ENCODE measurements at regions not wholly inside any gene's neighbourhood (a gene's known extent, or its start where the extent isn't known, plus 50 kb on each side); places are given as distances from the start of the nearest gene placed in this dataset.

GRCh38 chr13:84823528-84823927, 941.3 kb upstream of the SLITRK1 start:
- Histone ChIP-seq H3K27ac (no peak overlapping the region), H3K4me3 (no peak overlapping the region), H3K27me3 (no peaks in the 10 kb centered on the region), H3K4me1 (no peaks in the 10 kb centered on the region), H3K9me3 (no peaks in the 10 kb centered on the region), H3K36me3 (no peaks in the 10 kb centered on the region)
- intact Hi-C loops (cut with DNase I; ENCODE audit: low total_unique reads), result no loop called here
- no peak for TF ChIP-seq EP300 (IDR thresholded peaks at IDR 0.05; ENCODE audit: low read depth)
- no peak for TF ChIP-seq POLR2AphosphoS5 (IDR thresholded peaks at IDR 0.05)
- TF ChIP-seq POLR2A (IDR thresholded peaks at IDR 0.05), result no peak
- in situ Hi-C loops (cut with MboI; ENCODE audit: low pct_ligation_motif_present in 1 of 4, low pct_unique_long_range_greater_than_20kb in 1 of 4, low sequenced_read_pairs in 3 of 4), result no loop called here
- WGBS, 2 donors (ENCODE audit: low coverage in 1 of 2), result 47 to 86% methylated on average over 1 of the region's 1 CpG
- no peak for DNase-seq

DNA sequence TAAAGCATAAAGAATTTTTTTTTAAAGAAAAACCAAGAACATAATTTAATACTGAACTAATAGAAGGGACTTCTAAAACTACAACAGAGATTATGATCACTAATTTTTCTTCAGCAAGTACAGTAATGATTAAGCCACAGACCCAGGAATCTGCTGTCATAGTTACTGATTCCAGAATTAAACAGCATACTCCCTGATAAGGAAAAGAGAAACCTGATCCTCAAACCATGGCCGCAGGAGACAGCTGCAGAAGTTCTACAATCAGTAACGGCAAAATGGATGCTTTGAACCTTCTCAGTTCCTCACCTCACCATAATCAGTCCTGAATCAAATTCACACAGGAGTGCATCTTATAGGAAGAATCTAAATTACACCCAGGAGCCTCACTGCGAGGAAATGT, 939.0 kb upstream of the SLITRK1 start:
- WGBS, 2 donors (ENCODE audit: low coverage in 1 of 2), result 45 to 58% methylated on average over 2 to 3 of the region's 3 CpGs
- H3K27ac ChIP-seq, result no peak overlapping the region
- H3K4me3 ChIP-seq, result no peak overlapping the region
- TF ChIP-seq POLR2AphosphoS5 (IDR thresholded peaks at IDR 0.05) (no peak), POLR2A (IDR thresholded peaks at IDR 0.05) (no peak), EP300 (IDR thresholded peaks at IDR 0.05; ENCODE audit: low read depth) (no peak)
- TF ChIP-seq, protein P1, sequence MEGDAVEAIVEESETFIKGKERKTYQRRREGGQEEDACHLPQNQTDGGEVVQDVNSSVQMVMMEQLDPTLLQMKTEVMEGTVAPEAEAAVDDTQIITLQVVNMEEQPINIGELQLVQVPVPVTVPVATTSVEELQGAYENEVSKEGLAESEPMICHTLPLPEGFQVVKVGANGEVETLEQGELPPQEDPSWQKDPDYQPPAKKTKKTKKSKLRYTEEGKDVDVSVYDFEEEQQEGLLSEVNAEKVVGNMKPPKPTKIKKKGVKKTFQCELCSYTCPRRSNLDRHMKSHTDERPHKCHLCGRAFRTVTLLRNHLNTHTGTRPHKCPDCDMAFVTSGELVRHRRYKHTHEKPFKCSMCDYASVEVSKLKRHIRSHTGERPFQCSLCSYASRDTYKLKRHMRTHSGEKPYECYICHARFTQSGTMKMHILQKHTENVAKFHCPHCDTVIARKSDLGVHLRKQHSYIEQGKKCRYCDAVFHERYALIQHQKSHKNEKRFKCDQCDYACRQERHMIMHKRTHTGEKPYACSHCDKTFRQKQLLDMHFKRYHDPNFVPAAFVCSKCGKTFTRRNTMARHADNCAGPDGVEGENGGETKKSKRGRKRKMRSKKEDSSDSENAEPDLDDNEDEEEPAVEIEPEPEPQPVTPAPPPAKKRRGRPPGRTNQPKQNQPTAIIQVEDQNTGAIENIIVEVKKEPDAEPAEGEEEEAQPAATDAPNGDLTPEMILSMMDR (IDR thresholded peaks at IDR 0.05), result no peak
- DNase-seq, result no peak
- no peaks in the 10 kb centered on the region for H3K36me3 ChIP-seq
- H3K4me1 ChIP-seq, result no peaks in the 10 kb centered on the region
- intact Hi-C loops (cut with DNase I; ENCODE audit: low total_unique reads), result no loop called here
- in situ Hi-C loops (cut with MboI; ENCODE audit: low pct_ligation_motif_present in 1 of 4, low pct_unique_long_range_greater_than_20kb in 1 of 4, low sequenced_read_pairs in 3 of 4), result no loop called here
- no peaks in the 10 kb centered on the region for H3K27me3 ChIP-seq
- no peaks in the 10 kb centered on the region for H3K9me3 ChIP-seq

DNA sequence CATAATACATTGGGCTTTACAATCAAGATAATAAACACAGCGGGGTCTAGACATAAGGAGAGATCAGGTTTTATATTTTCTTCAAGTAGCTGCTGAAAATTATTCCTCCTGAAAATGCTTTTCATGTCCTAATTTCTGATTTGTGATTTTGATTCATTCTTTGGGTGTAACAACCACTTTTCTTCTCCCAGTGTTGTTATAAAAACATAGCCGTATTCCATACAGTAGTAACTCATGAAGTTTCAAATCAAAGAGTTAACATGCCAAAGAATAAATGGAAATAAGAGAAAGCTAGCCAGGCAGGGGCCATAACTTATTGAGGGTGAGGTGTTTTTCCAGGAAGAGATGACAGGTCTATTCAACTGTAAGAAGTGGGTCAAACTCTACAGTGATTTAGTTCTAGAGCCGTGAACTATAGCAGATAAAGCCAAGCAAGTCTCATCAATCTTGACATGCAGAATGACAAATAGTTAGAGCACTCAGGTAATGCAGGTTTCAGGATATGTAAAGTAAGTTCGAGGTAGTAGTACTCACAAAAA, 934.4 kb upstream of the SLITRK1 start:
- Histone ChIP-seq H3K36me3 (no peaks in the 10 kb centered on the region), H3K27me3 (no peaks in the 10 kb centered on the region), H3K27ac (no peak overlapping the region), H3K4me1 (no peaks in the 10 kb centered on the region), H3K4me3 (no peak overlapping the region), H3K9me3 (no peaks in the 10 kb centered on the region)
- TF ChIP-seq POLR2AphosphoS5 (IDR thresholded peaks at IDR 0.05) (no peak), EP300 (IDR thresholded peaks at IDR 0.05; ENCODE audit: low read depth) (no peak), POLR2A (IDR thresholded peaks at IDR 0.05) (no peak)
- TF ChIP-seq, protein P1 (IDR thresholded peaks at IDR 0.05), result no peak
- in situ Hi-C loops (cut with MboI; ENCODE audit: low pct_ligation_motif_present in 1 of 4, low pct_unique_long_range_greater_than_20kb in 1 of 4, low sequenced_read_pairs in 3 of 4) (no loop called here), intact Hi-C loops (cut with DNase I; ENCODE audit: low total_unique reads) (no loop called here)
- no peak for DNase-seq
- WGBS, 2 donors (ENCODE audit: low coverage in 1 of 2), result 50 to 57% methylated on average over 4 of the region's 4 CpGs

GRCh38 chr13:84812789-84813188, 930.5 kb upstream of the SLITRK1 start:
- no peak for DNase-seq
- WGBS, 2 donors (ENCODE audit: low coverage in 1 of 2), result 73 to 80% methylated on average over 3 of the region's 3 CpGs
- in situ Hi-C loops (cut with MboI; ENCODE audit: low pct_ligation_motif_present in 1 of 4, low pct_unique_long_range_greater_than_20kb in 1 of 4, low sequenced_read_pairs in 3 of 4), result no loop called here
- H3K9me3 ChIP-seq, result no peaks in the 10 kb centered on the region
- no peaks in the 10 kb centered on the region for H3K27me3 ChIP-seq
- no peak overlapping the region for H3K27ac ChIP-seq
- H3K4me3 ChIP-seq, result no peak overlapping the region
- no peaks in the 10 kb centered on the region for H3K4me1 ChIP-seq
- no peaks in the 10 kb centered on the region for H3K36me3 ChIP-seq
- intact Hi-C loops (cut with DNase I; ENCODE audit: low total_unique reads), result no loop called here
- TF ChIP-seq POLR2A (IDR thresholded peaks at IDR 0.05) (no peak), EP300 (IDR thresholded peaks at IDR 0.05; ENCODE audit: low read depth) (no peak)

DNA sequence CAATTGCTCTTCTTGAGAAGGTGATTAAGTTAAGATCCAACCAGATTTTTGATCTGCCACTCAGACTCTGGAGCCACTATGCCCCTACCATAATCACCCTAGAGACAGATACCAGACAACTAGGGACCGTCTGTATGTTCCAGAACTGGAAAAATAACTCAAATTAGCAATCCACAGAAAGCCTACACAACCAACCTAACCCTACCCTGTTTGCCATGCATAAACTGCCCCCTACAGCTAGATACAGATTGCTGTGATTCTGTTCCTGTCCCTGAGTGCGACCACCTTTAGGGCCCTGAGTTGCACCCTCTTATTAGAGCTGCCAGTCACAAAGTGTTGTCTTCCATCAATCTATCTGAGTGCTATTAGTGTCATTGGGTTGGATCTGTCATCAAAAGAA, 929.8 kb upstream of the SLITRK1 start:
- no peak overlapping the region for H3K4me3 ChIP-seq
- no peaks in the 10 kb centered on the region for H3K4me1 ChIP-seq
- H3K27me3 ChIP-seq, result no peaks in the 10 kb centered on the region
- in situ Hi-C loops (cut with MboI; ENCODE audit: low pct_ligation_motif_present in 1 of 4, low pct_unique_long_range_greater_than_20kb in 1 of 4, low sequenced_read_pairs in 3 of 4) (no loop called here), intact Hi-C loops (cut with DNase I; ENCODE audit: low total_unique reads) (no loop called here)
- WGBS, 2 donors (ENCODE audit: low coverage in 1 of 2), result 77% methylated on average over 2 of the region's 2 CpGs; no CpG with 5 or more reads in 1 of the 2 donors
- H3K9me3 ChIP-seq, result no peaks in the 10 kb centered on the region
- no peak for DNase-seq
- no peak overlapping the region for H3K27ac ChIP-seq
- no peak for TF ChIP-seq POLR2AphosphoS5 (IDR thresholded peaks at IDR 0.05)
- TF ChIP-seq EP300 (IDR thresholded peaks at IDR 0.05; ENCODE audit: low read depth), result no peak
- TF ChIP-seq, protein P1 (IDR thresholded peaks at IDR 0.05), result no peak
- TF ChIP-seq POLR2A (IDR thresholded peaks at IDR 0.05), result no peak
- H3K36me3 ChIP-seq, result no peaks in the 10 kb centered on the region
